ENCODE measurements at regions not wholly inside any gene's neighbourhood (a gene's known extent, or its start where the extent isn't known, plus 50 kb on each side); places are given as distances from the start of the nearest gene placed in this dataset.

DNA sequence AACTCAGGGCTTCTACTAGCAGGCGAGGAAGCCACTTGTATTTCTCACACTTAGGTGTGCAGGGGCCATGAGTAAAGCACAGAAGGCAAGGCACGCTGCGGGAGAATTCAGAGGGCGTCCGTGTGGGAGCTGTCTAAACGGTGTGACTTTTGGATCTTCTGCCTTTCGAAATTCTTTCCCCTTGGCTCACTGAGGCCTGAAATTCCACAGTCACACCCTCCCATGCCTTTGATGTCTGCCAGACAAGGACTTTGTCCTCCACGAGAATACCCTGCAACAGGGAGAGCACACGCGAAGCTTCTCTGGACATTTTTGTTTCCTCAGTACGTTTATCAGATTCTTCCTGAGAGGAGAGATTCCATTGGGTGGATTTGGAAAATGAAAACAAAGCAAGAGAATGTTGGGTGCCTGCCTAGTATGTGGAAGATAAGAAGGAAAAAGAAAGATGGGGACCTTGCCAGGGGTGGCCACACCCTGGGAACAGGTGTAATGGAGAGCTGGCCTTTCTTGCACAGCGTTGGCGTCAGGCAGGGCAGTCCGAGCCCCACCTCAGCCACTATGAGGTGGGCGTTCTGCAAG is 235.7 kb downstream of the MYLK4 start:
- TF ChIP-seq ZNF274 (IDR thresholded peaks at IDR 0.05; ENCODE audit: low read depth, low read length): no peak
- TF ChIP-seq YY1 (IDR thresholded peaks at IDR 0.05; ENCODE audit: insufficient read depth, insufficient read length): no peak

All from NT2/D1 (cell line).